DOHH2 (cell line): ENCODE measurements at regions not wholly inside any gene's neighbourhood (a gene's known extent, or its start where the extent isn't known, plus 50 kb on each side); places are given as distances from the start of the nearest gene placed in this dataset.

Source experiments
- CTCF ChIP-seq: fragments of 200-600 bp; sonication (generic); IDR thresholded peaks from one replicate; pipeline ENCODE4 v1.5.1; 2014; ENCODE audit warnings: antibody characterized with exemption, mild to moderate bottlenecking, low read depth, low read length; ENCODE audit not compliant: poor library complexity, severe bottlenecking
- EZH2phosphoT487 ChIP-seq: fragments of 200-600 bp; sonication (generic); IDR thresholded peaks from 2 replicates; pipeline ENCODE4 v1.6.1; 2017; ENCODE audit warnings: borderline replicate concordance, mild to moderate bottlenecking, antibody characterized with exemption, low read length, moderate library complexity, mixed read lengths

- TF ChIP-seq CTCF (no peak), EZH2phosphoT487 (no peak)
These were observed 386.1 kb upstream of the LARGE1 start for GRCh38 chr22:34306361-34306760.
